GM12891 (cell line): ENCODE measurements at regions not wholly inside any gene's neighbourhood (a gene's known extent, or its start where the extent isn't known, plus 50 kb on each side); places are given as distances from the start of the nearest gene placed in this dataset.
"Not testable (repeated sequence)": the region's sequence is repeated elsewhere in the genome, so short reads cannot be mapped to it uniquely, and the experiment has no call there.

ENCODE experiments used
- POLR2A ChIP-seq: IDR thresholded peaks from 2 replicates; pipeline ENCODE4 v1.6.1; 2011; ENCODE audit warnings: low read depth, low read length, control low read depth
- POLR2AphosphoS5 ChIP-seq: IDR thresholded peaks from 2 replicates; pipeline ENCODE4 v1.6.1; 2011; ENCODE audit warnings: low read depth, low read length, control low read depth
- POU2F2 ChIP-seq: IDR thresholded peaks from 2 replicates; pipeline ENCODE4 v1.6.1; 2011; ENCODE audit warnings: low read depth, mild to moderate bottlenecking, control low read depth, low read length, moderate library complexity
- SPI1 ChIP-seq: IDR thresholded peaks from 2 replicates; pipeline ENCODE4 v1.6.1; 2011; ENCODE audit warnings: low read depth, low read length, control low read depth
- TAF1 ChIP-seq: IDR thresholded peaks from 2 replicates; pipeline ENCODE4 v1.6.1; 2011; ENCODE audit warnings: low read depth, low read length, control low read depth

- TF ChIP-seq TAF1, POLR2AphosphoS5, POLR2A, SPI1, POU2F2: not testable (repeated sequence)
Observed at GRCh38 chr1:143854069-143854468, 117.7 kb downstream of the FAM72C start.
